ENCODE measurements at regions not wholly inside any gene's neighbourhood (a gene's known extent, or its start where the extent isn't known, plus 50 kb on each side); places are given as distances from the start of the nearest gene placed in this dataset.

GRCh38 chr13:33510350-33510970 lies 224.9 kb upstream of the STARD13 start:
- H3K27me3 ChIP-seq (ENCODE audit: control insufficient read depth, insufficient read depth, low read length): no peaks in the 10 kb centered on the region
- no peak overlapping the region for H3K27ac ChIP-seq (ENCODE audit: low read depth, low read length)
- no peak for DNase-seq (ENCODE audit: low read depth, low spot score)
- no peak overlapping the region for H3K4me3 ChIP-seq (ENCODE audit: low read depth, low read length)
- no peak for TF ChIP-seq CTCF (IDR thresholded peaks at IDR 0.05; ENCODE audit: low read depth, low read length)
- ChIA-PET CTCF (interaction anchor here (1.7 kb wide), 1 partner anchor 23 kb away, joined by 5 read pairs; no protein-coding TSS in a partner anchor), POLR2A (no interaction called here)
- H3K9me3 ChIP-seq (ENCODE audit: control insufficient read depth, insufficient read depth, low read length): peaks cover 3% of the 10 kb centered on the region; the same call in 1 of the 2 replicates

GRCh38 chr13:33512880-33513554 lies 227.5 kb upstream of the STARD13 start:
- no peak for DNase-seq (ENCODE audit: low read depth, low spot score)
- H3K9me3 ChIP-seq (ENCODE audit: control insufficient read depth, insufficient read depth, low read length): no peaks in the 10 kb centered on the region
- ChIA-PET POLR2A (interaction anchor here (0.6 kb wide), 1 partner anchor 41 kb away, joined by 7 read pairs; no protein-coding TSS in a partner anchor), CTCF (interaction anchor here (0.6 to 0.9 kb wide), 3 partner anchors 18 to 30 kb away, joined by 3 to 4 read pairs (median 3); no protein-coding TSS in a partner anchor)
- no peak overlapping the region for H3K27ac ChIP-seq (ENCODE audit: low read depth, low read length)
- no peak overlapping the region for H3K4me3 ChIP-seq (ENCODE audit: low read depth, low read length)
- TF ChIP-seq CTCF (IDR thresholded peaks at IDR 0.05; ENCODE audit: low read depth, low read length): no peak
- H3K27me3 ChIP-seq (ENCODE audit: control insufficient read depth, insufficient read depth, low read length): no peaks in the 10 kb centered on the region

DNA sequence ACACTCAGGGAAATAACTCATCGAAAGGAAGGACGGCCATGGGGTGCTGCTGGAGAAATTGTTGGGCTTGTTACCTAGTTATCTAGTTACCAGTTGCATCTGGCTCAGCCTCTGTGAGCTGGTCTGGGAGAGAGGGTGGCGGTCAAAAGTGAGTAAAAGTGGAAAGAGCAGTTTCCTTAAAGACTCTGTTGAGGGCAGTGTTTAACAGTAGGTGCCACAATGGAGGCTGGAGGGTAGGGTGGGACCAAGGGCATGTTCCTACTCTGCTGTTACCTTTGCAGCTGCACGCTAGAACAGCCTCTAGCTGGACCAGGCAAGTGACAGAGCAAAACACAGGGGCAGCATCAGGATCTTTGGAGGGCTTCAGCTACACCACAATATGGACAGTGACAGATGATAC lies 228.8 kb upstream of the STARD13 start:
- H3K27ac ChIP-seq (ENCODE audit: low read depth, low read length): no peak overlapping the region
- no peak for TF ChIP-seq CTCF (IDR thresholded peaks at IDR 0.05; ENCODE audit: low read depth, low read length)
- POLR2A ChIA-PET: interaction anchor here (0.6 kb wide), 1 partner anchor 57 kb away, joined by 3 read pairs; no protein-coding TSS in a partner anchor
- H3K9me3 ChIP-seq (ENCODE audit: control insufficient read depth, insufficient read depth, low read length): no peaks in the 10 kb centered on the region
- DNase-seq (ENCODE audit: low read depth, low spot score): no peak
- no peaks in the 10 kb centered on the region for H3K27me3 ChIP-seq (ENCODE audit: control insufficient read depth, insufficient read depth, low read length)
- CTCF ChIA-PET: no interaction called here
- H3K4me3 ChIP-seq (ENCODE audit: low read depth, low read length): no peak overlapping the region

DNA sequence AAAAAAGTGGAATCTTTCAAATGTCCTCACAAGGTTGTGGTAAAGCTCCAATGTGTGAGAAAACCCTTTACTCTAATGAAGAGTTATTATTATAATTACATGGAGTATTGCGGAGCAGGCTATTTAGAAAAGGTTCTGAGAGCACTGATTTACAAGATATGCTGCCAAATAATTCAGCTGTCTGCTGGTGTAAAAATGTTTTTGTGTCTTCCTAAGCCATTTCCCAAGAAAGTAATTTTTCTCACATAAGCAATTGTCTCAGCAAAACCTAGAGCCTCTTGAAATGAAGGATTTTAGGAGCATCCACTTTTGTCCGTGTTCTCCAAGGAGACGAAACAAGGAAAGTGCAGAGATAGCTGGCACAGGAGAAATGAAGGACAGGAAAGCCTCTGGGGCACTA lies 229.6 kb upstream of the STARD13 start:
- POLR2A ChIA-PET: no interaction called here
- no peak overlapping the region for H3K27ac ChIP-seq (ENCODE audit: low read depth, low read length)
- H3K27me3 ChIP-seq (ENCODE audit: control insufficient read depth, insufficient read depth, low read length): no peaks in the 10 kb centered on the region
- CTCF ChIA-PET: no interaction called here
- DNase-seq (ENCODE audit: low read depth, low spot score): no peak
- no peaks in the 10 kb centered on the region for H3K9me3 ChIP-seq (ENCODE audit: control insufficient read depth, insufficient read depth, low read length)
- no peak for TF ChIP-seq CTCF (IDR thresholded peaks at IDR 0.05; ENCODE audit: low read depth, low read length)
- H3K4me3 ChIP-seq (ENCODE audit: low read depth, low read length): no peak overlapping the region

DNA sequence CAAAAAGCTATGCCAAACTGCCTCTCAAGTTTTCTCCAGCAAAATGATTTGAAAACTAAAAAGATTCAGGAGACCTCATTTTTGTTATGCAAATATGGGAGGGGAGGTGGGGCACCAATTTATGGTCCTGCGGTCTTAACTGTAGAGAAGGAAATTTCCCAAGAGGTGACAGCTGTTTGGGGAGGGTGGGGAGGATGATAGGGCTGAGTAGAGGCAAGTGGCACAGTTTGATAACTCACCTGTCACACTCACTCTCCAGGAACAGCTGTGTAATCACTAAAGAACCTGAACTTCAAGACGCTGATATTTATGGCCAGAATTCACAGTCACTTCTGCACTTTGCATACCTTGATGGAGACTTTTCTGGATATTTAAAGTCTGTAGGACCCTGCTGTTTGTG lies 232.9 kb upstream of the STARD13 start:
- no peak overlapping the region for H3K4me3 ChIP-seq (ENCODE audit: low read depth, low read length)
- ChIA-PET CTCF (no interaction called here), POLR2A (interaction anchor here (0.6 kb wide), 1 partner anchor 979 kb away, joined by 3 read pairs; no protein-coding TSS in a partner anchor)
- H3K9me3 ChIP-seq (ENCODE audit: control insufficient read depth, insufficient read depth, low read length): no peaks in the 10 kb centered on the region
- no peak for TF ChIP-seq CTCF (IDR thresholded peaks at IDR 0.05; ENCODE audit: low read depth, low read length)
- no peak overlapping the region for H3K27ac ChIP-seq (ENCODE audit: low read depth, low read length)
- H3K27me3 ChIP-seq (ENCODE audit: control insufficient read depth, insufficient read depth, low read length): no peaks in the 10 kb centered on the region
- DNase-seq (ENCODE audit: low read depth, low spot score): no peak

Data from AG04450 (cell line).